K562 (cell line): ENCODE measurements at regions not wholly inside any gene's neighbourhood (a gene's known extent, or its start where the extent isn't known, plus 50 kb on each side); places are given as distances from the start of the nearest gene placed in this dataset.

Experiments
- ATAC-seq: fragments of 200-7000 bp; cut with Tn5 transposase; 3 replicates; pipeline ENCODE4 v1.9.1; 2020; ENCODE audit warnings: moderate library complexity
- BruUV-seq: library from RNA; stranded (reverse); fragments of 400-500 nt; replicated peaks from 2 replicates; lab custom pipeline; 2021; lab: Mats Ljungman, UMichigan
- CTCF ChIA-PET: fragments of 300-600 bp; formaldehyde crosslinking; extraction: SDS; loops from one replicate; lab custom pipeline; 2021; ENCODE audit warnings: low intra/inter-chr PET ratio; lab: Yijun Ruan, JAX
- POLR2A ChIA-PET: fragments of 300-600, 350-650 bp; sonication (Branson Sonifier 250); formaldehyde crosslinking; extraction: SDS; loops from one replicate; lab custom pipeline; 2021; ENCODE audit warnings: antibody characterized with exemption, inconsistent platforms; lab: Yijun Ruan, JAX
- DNase-seq, 4 experiments: peaks; one replicate each; pipeline versions ENCODE4 v3.0.0 to v3.0.0-alpha.2; 2011 to 2018; ENCODE audit warnings: low spot score in 3 of 4, mixed read lengths in 3 of 4; ENCODE audit errors: extremely low read depth in 1 of 4
- FAIRE-seq: peaks from 2 replicates; lab custom pipeline; 2011; peaks lifted over from hg19 to GRCh38; lab: Jason Lieb, UNC
- H2AFZ ChIP-seq: 2 replicates; pipeline ENCODE4 v1.6.0; 2011; ENCODE audit warnings: low read depth, low read length, control low read depth, inconsistent platforms
- H3K27ac ChIP-seq: fragments of 200-600 bp; 3 replicates; pipeline ENCODE4 v1.8.0; 2011; ENCODE audit warnings: low read depth, mild to moderate bottlenecking, control low read depth, inconsistent platforms, low read length, moderate library complexity, mixed read lengths; ENCODE audit errors: extremely low read depth
- H3K27me3 ChIP-seq, 2 experiments: fragments of 300-600 bp in 1 of 2; 2 replicates in 1 of 2; 3 replicates in 1 of 2; pipeline versions ENCODE4 v1.6.0 to v1.8.0; 2011; ENCODE audit warnings: inconsistent platforms in 2 of 2, low read length in 2 of 2, mild to moderate bottlenecking in 1 of 2, mixed read lengths in 1 of 2, moderate library complexity in 1 of 2; ENCODE audit not compliant: control insufficient read depth in 2 of 2, insufficient read depth in 2 of 2
- H3K36me3 ChIP-seq: fragments of 300-600 bp; 3 replicates; pipeline ENCODE4 v1.8.0; 2011; ENCODE audit warnings: mild to moderate bottlenecking, low read length, inconsistent platforms; ENCODE audit not compliant: control insufficient read depth, insufficient read depth
- H3K4me1 ChIP-seq, 2 experiments: fragments of 200-600 bp in 1 of 2; replicated peaks in 1 of 2; 2 replicates in 1 of 2; 3 replicates in 1 of 2; pipeline versions ENCODE4 v1.5.1 to v1.8.0; 2011; ENCODE audit warnings: inconsistent platforms in 2 of 2, low read length in 2 of 2, mild to moderate bottlenecking in 1 of 2, mixed read lengths in 1 of 2, moderate library complexity in 1 of 2; ENCODE audit not compliant: control insufficient read depth in 2 of 2, insufficient read depth in 2 of 2
- H3K4me2 ChIP-seq: 2 replicates; pipeline ENCODE4 v1.6.1; 2011; ENCODE audit warnings: low read length, control low read depth, inconsistent platforms, mixed read lengths; ENCODE audit not compliant: insufficient read depth
- H3K4me3 ChIP-seq: fragments of 200-600 bp; sonication (generic), shearing (Covaris generic); 2 replicates; pipeline ENCODE4 v1.5.1; 2016; ENCODE audit warnings: control low read depth, inconsistent platforms
- H3K79me2 ChIP-seq: fragments of 200-600 bp; 3 replicates; pipeline ENCODE4 v1.8.0; 2011; ENCODE audit warnings: low read length, inconsistent platforms; ENCODE audit not compliant: control insufficient read depth, insufficient read depth
- H3K9ac ChIP-seq, 2 experiments: 2 replicates each; pipeline versions ENCODE4 v1.6.0 to v1.6.1; 2011; ENCODE audit warnings: low read depth in 2 of 2, low read length in 2 of 2, control low read depth in 1 of 2, inconsistent platforms in 1 of 2, mild to moderate bottlenecking in 1 of 2, mixed read lengths in 1 of 2; ENCODE audit not compliant: insufficient read depth in 1 of 2
- H3K9me1 ChIP-seq: one replicate; pipeline ENCODE4 v1.6.0; 2011; ENCODE audit warnings: inconsistent platforms, mild to moderate bottlenecking, low read length, moderate library complexity; ENCODE audit not compliant: control insufficient read depth, insufficient read depth
- H3K9me3 ChIP-seq: replicated peaks from 2 replicates; pipeline ENCODE4 v1.5.1; 2011; ENCODE audit warnings: low read depth, low read length, inconsistent platforms; ENCODE audit not compliant: control insufficient read depth, insufficient read depth
- H4K20me1 ChIP-seq: replicated peaks from 2 replicates; pipeline ENCODE4 v1.6.1; 2011; ENCODE audit warnings: low read length, inconsistent platforms, mixed read lengths; ENCODE audit not compliant: control insufficient read depth, insufficient read depth
- KLF6 ChIP-seq: fragments of 250-450 bp; sonication (Bioruptor Pico); IDR thresholded peaks from 2 replicates; pipeline ENCODE4 v1.4.0; 2020; ENCODE audit warnings: mild to moderate bottlenecking, moderate library complexity, borderline replicate concordance
- MCM7 ChIP-seq, 2 experiments: fragments of 450-650 bp; IDR thresholded peaks; 2 replicates each; pipeline ENCODE4 v1.6.1; 2016 to 2018
- MYBL2 ChIP-seq, 2 experiments: fragments of 450-650 bp in 1 of 2; sonication (generic) in 1 of 2; formaldehyde crosslinking in 1 of 2; IDR thresholded peaks; 2 replicates each; pipeline versions ENCODE4 v1.6.1 to v1.8.1; 2017 to 2022; ENCODE audit warnings: borderline replicate concordance in 1 of 2, inconsistent platforms in 1 of 2, low read depth in 1 of 2, mild to moderate bottlenecking in 1 of 2, missing genetic modification reagents in 1 of 2, moderate library complexity in 1 of 2
- POLR2G ChIP-seq: fragments of 200-400 bp; formaldehyde crosslinking; IDR thresholded peaks from 2 replicates; pipeline ENCODE4 v1.6.1; 2017; ENCODE audit warnings: low read depth, mild to moderate bottlenecking, antibody characterized with exemption, low read length, moderate library complexity
- SRSF1 ChIP-seq: fragments of 200-400 bp; formaldehyde crosslinking; IDR thresholded peaks from 2 replicates; pipeline ENCODE4 v1.6.1; 2017; ENCODE audit warnings: mild to moderate bottlenecking, low read depth, low read length, moderate library complexity
- ZC3H8 ChIP-seq: fragments of 450-650 bp; IDR thresholded peaks from 2 replicates; pipeline ENCODE4 v1.6.1; 2017
- ZNF165 ChIP-seq: fragments of 250-450 bp; sonication (Bioruptor Pico); IDR thresholded peaks from 2 replicates; pipeline ENCODE4 v1.4.0; 2020; ENCODE audit warnings: borderline replicate concordance
- ZNF77 ChIP-seq: fragments of 250-450 bp; sonication (Bioruptor Pico); IDR thresholded peaks from 2 replicates; pipeline ENCODE4 v1.5.0; 2020
- WGBS: fragments of 100-300 bp; shearing (Covaris generic); methylation state at CpG from one replicate; pipeline ENCODE4 v1.1.6; 2016; ENCODE audit warnings: low coverage, mixed read lengths; ENCODE audit not compliant: insufficient coverage; ENCODE audit errors: missing lambda C conversion rate; 5-methylcytosine and 5-hydroxymethylcytosine counted together
- in situ Hi-C: fragments of 300-500 bp; cut with MboI; formaldehyde crosslinking; loops from 4 replicates; pipeline ENCODE4 v1.15.0; 2018; ENCODE audit warnings: inconsistent platforms, mixed read lengths
- intact Hi-C: fragments of 100-400 bp; cut with micrococcal nuclease; formaldehyde crosslinking; loops from 2 replicates; pipeline ENCODE4 v1.14.2; 2022
- TF ChIP-seq, protein P1 (sequence below): fragments of 450-650 bp; formaldehyde crosslinking; IDR thresholded peaks from 2 replicates; pipeline ENCODE4 v1.4.0; 2022; ENCODE audit warnings: mild to moderate bottlenecking, moderate library complexity
- TF ChIP-seq, protein P2 (sequence below): fragments of 450-650 bp; formaldehyde crosslinking; IDR thresholded peaks from 2 replicates; pipeline ENCODE4 v1.4.0; 2022; ENCODE audit warnings: missing genetic modification characterization
- TF ChIP-seq, protein P3 (sequence below): fragments of 450-650 bp; IDR thresholded peaks from 2 replicates; pipeline ENCODE4 v1.7.1; 2018; ENCODE audit warnings: mild to moderate bottlenecking, low read depth; ENCODE audit not compliant: partially characterized antibody

DNA sequence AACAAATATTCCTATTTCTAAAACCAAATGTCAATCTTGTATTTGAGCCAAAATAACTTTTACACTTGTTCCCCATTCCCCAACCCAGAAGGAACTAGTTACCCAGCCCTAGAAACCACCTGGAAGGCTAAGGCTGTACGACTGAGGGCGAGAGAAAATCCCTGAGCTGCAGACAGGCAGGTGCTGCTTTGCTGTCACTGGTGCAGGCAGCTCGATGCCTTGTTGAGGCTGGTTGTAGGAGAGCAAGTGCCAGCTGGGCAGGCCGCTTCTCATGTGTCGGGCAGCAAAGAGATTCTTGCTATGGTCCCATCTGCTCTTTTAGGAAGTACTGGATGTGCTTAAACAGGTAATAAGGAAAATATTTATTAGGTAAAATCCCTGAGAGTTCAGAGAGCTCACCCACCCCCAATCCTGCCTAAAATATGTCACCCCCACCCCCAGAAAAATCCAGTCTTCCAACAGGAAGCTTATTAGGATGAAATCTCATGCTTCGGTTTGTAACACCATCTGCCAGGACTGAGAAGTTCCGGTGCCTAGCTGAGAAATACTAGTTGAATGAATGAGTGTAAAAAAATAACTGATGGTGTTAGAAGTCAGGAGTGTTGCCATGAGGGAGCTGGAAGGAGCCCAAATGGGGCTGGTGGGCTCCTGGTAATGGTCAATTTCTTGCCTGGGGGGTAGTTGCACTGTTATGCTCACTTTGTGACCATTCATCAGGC lies 91.1 kb upstream of the DMRT1 start:
- no peaks in the 10 kb centered on the region for H3K79me2 ChIP-seq
- no peak overlapping the region for H3K27ac ChIP-seq
- no peak overlapping the region for H3K4me3 ChIP-seq
- POLR2A ChIA-PET = interaction anchor here (0.8 to 1.0 kb wide), 2 partner anchors 27 to 1263 kb away, joined by 3 read pairs; no protein-coding TSS in a partner anchor
- TF ChIP-seq, protein P1, sequence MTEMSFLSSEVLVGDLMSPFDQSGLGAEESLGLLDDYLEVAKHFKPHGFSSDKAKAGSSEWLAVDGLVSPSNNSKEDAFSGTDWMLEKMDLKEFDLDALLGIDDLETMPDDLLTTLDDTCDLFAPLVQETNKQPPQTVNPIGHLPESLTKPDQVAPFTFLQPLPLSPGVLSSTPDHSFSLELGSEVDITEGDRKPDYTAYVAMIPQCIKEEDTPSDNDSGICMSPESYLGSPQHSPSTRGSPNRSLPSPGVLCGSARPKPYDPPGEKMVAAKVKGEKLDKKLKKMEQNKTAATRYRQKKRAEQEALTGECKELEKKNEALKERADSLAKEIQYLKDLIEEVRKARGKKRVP (CRISPR knock-in tag) = no peak
- TF ChIP-seq ZNF77 = no peak
- no peak for TF ChIP-seq SRSF1
- no peak for TF ChIP-seq KLF6 (CRISPR knock-in tag)
- no peak for TF ChIP-seq MCM7 (IDR thresholded peaks at IDR 0.05)
- no peak for TF ChIP-seq ZC3H8
- TF ChIP-seq, protein P2, sequence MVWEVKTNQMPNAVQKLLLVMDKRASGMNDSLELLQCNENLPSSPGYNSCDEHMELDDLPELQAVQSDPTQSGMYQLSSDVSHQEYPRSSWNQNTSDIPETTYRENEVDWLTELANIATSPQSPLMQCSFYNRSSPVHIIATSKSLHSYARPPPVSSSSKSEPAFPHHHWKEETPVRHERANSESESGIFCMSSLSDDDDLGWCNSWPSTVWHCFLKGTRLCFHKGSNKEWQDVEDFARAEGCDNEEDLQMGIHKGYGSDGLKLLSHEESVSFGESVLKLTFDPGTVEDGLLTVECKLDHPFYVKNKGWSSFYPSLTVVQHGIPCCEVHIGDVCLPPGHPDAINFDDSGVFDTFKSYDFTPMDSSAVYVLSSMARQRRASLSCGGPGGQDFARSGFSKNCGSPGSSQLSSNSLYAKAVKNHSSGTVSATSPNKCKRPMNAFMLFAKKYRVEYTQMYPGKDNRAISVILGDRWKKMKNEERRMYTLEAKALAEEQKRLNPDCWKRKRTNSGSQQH = no peak
- TF ChIP-seq POLR2G = no peak
- TF ChIP-seq ZNF165 = no peak
- TF ChIP-seq, protein P3, sequence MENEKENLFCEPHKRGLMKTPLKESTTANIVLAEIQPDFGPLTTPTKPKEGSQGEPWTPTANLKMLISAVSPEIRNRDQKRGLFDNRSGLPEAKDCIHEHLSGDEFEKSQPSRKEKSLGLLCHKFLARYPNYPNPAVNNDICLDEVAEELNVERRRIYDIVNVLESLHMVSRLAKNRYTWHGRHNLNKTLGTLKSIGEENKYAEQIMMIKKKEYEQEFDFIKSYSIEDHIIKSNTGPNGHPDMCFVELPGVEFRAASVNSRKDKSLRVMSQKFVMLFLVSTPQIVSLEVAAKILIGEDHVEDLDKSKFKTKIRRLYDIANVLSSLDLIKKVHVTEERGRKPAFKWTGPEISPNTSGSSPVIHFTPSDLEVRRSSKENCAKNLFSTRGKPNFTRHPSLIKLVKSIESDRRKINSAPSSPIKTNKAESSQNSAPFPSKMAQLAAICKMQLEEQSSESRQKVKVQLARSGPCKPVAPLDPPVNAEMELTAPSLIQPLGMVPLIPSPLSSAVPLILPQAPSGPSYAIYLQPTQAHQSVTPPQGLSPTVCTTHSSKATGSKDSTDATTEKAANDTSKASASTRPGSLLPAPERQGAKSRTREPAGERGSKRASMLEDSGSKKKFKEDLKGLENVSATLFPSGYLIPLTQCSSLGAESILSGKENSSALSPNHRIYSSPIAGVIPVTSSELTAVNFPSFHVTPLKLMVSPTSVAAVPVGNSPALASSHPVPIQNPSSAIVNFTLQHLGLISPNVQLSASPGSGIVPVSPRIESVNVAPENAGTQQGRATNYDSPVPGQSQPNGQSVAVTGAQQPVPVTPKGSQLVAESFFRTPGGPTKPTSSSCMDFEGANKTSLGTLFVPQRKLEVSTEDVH = no peak
- TF ChIP-seq MYBL2 (IDR thresholded peaks at IDR 0.05; ENCODE audit: low read depth) = no peak
- no peak for TF ChIP-seq MYBL2 (CRISPR knock-in tag; IDR thresholded peaks at IDR 0.05; ENCODE audit: borderline replicate concordance)
- H3K9ac ChIP-seq = no peak overlapping the region
- DNase-seq (no peak), FAIRE-seq (no peak), ATAC-seq (no peak)
- WGBS = 1% methylated on average over 7 of the region's 7 CpGs
- in situ Hi-C loops = loop anchor here (25.0 kb wide), 1 partner anchor 138 kb away; no protein-coding TSS in a partner anchor
- intact Hi-C loops = no loop called here
- H4K20me1 ChIP-seq = no peaks in the 10 kb centered on the region
- H3K4me2 ChIP-seq = no peak overlapping the region
- no peaks in the 10 kb centered on the region for H3K4me1 ChIP-seq
- CTCF ChIA-PET = no interaction called here
- H3K27me3 ChIP-seq = peaks cover 0 to 8% of the 10 kb centered on the region in 2 experiments; a peak in 2 of 5 replicates
- H3K9me3 ChIP-seq = no peaks in the 10 kb centered on the region
- BruUV-seq = no TSS peak
- H3K36me3 ChIP-seq = no peaks in the 10 kb centered on the region
- H2AFZ ChIP-seq = no peak overlapping the region
- no peaks in the 10 kb centered on the region for H3K9me1 ChIP-seq
